ENCODE measurements at regions not wholly inside any gene's neighbourhood (a gene's known extent, or its start where the extent isn't known, plus 50 kb on each side); places are given as distances from the start of the nearest gene placed in this dataset.
A peak's percentile ranks its signal among the peaks of the same experiment; 100 is the strongest.

- no peaks in the 10 kb centered on the region for H3K27me3 ChIP-seq (replicated peaks in 2 of 5; ENCODE audit: control insufficient read depth in 4 of 5, insufficient read depth in 5 of 5, low read length in 4 of 5)
- H3K4me1 ChIP-seq (ENCODE audit: control extremely low read depth in 1 of 4, control insufficient read depth in 4 of 4, insufficient read depth in 4 of 4, low read length in 3 of 4) = peaks cover 19 to 48% (median 33%) of the 10 kb centered on the region in 4 experiments
- no peak overlapping the region for H3K27ac ChIP-seq (ENCODE audit: insufficient read depth in 1 of 2, low read depth in 1 of 2, low read length in 2 of 2, poor library complexity in 1 of 2, severe bottlenecking in 2 of 2)
- WGBS (ENCODE audit: insufficient coverage) = 86% methylated on average over 1 of the region's 7 CpGs
- CTCF ChIA-PET = interaction anchor here (1.2 kb wide), 1 partner anchor 905 kb away, joined by 3 read pairs; no protein-coding TSS in a partner anchor
- POLR2A ChIA-PET = no interaction called here
- peak overlapping the region in 1 of 7 experiments; percentile 1 for H3K4me3 ChIP-seq (ENCODE audit: control insufficient read depth in 1 of 7, extremely low read depth in 1 of 7, insufficient read depth in 4 of 7, low read depth in 2 of 7, low read length in 6 of 7)
- peaks cover 0 to 5% (median 0%) of the 10 kb centered on the region in 5 experiments for H3K9me3 ChIP-seq (ENCODE audit: control extremely low read depth in 1 of 5, control insufficient read depth in 4 of 5, insufficient read depth in 2 of 5, low read depth in 1 of 5, low read length in 4 of 5)
- DNase-seq = peak in 2 of 3 donors; percentile 30 to 36
- no peaks in the 10 kb centered on the region for H3K36me3 ChIP-seq (ENCODE audit: control insufficient read depth in 4 of 4, insufficient read depth in 4 of 4, low read length in 3 of 4)
Measured at GRCh38 chr5:17398866-17399835, 98.9 kb upstream of the TAF11L2 start.

DNA sequence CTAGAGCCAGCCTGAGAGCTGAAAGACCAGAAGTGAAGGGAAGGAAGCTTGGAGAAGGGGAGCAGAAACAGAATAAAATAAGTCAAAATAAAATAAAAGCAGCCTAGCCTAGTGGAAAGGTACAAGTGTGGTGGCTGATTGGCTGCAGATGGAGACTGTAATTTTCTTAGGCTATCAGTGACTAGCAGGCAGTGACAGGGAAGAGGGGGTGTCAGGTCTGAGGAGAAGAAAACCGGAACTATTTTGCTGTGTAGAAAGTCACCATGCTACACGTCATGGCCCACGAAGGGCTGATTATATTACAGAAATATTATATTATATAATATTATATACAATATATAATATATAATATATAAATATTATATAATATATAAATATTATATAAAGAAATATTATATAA lies 98.1 kb upstream of the TAF11L2 start:
- DNase-seq = peak; percentile 46 to 87 (median 80)
- peaks cover 0 to 5% (median 0%) of the 10 kb centered on the region in 5 experiments for H3K9me3 ChIP-seq (ENCODE audit: control extremely low read depth in 1 of 5, control insufficient read depth in 4 of 5, insufficient read depth in 2 of 5, low read depth in 1 of 5, low read length in 4 of 5)
- peak overlapping the region in 1 of 7 experiments; percentile 1 for H3K4me3 ChIP-seq (ENCODE audit: control insufficient read depth in 1 of 7, extremely low read depth in 1 of 7, insufficient read depth in 4 of 7, low read depth in 2 of 7, low read length in 6 of 7)
- H3K27ac ChIP-seq (ENCODE audit: insufficient read depth in 1 of 2, low read depth in 1 of 2, low read length in 2 of 2, poor library complexity in 1 of 2, severe bottlenecking in 2 of 2) = no peak overlapping the region
- WGBS (ENCODE audit: insufficient coverage) = no CpG with 5 or more reads among the region's 3 CpGs
- ChIA-PET CTCF (no interaction called here), POLR2A (no interaction called here)
- peaks cover 19 to 48% (median 33%) of the 10 kb centered on the region in 4 experiments for H3K4me1 ChIP-seq (ENCODE audit: control extremely low read depth in 1 of 4, control insufficient read depth in 4 of 4, insufficient read depth in 4 of 4, low read length in 3 of 4)
- no peaks in the 10 kb centered on the region for H3K36me3 ChIP-seq (ENCODE audit: control insufficient read depth in 4 of 4, insufficient read depth in 4 of 4, low read length in 3 of 4)
- no peaks in the 10 kb centered on the region for H3K27me3 ChIP-seq (replicated peaks in 2 of 5; ENCODE audit: control insufficient read depth in 4 of 5, insufficient read depth in 5 of 5, low read length in 4 of 5)

GRCh38 chr5:17400724-17401469 lies 97.1 kb upstream of the TAF11L2 start:
- CTCF ChIA-PET = no interaction called here
- WGBS (ENCODE audit: insufficient coverage) = 77% methylated on average over 4 of the region's 11 CpGs

DNA sequence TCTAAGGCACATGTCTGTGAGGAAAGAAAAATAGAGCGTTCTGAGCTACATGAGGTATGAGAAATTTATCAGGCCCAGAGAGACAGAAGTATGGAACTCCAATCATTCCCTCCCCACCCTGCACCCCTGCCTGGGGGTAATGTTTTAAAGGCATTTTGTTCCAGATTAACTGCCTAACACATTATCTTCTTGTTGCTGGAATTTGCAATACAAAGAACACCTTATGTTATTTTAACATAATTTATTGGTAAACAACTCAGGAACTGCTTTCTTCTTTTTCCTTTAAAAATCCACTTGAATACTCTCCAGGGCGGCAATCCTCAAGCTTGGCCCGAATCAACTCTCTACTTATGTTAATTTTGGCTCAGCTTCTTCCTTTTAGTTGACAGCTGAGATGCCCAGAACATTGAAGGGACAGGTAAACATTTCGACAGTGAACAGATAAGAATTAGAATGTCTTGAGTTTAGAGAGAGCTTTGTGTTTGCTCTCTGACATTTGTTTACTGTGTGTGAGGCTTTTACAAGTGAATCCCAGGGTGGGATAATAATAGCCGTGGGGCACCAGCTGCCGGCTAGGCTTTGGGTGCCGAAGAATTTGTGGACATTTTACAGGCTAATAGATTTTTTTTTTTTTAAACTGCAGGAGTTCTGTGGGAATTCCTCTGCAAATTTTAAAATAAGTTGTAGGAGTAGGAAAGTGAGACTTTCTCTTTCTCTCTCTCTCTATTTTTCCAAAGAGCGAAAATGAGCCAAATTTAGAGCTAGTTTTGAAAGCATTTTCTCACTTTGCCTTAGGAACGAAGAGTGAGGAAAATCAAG lies 96.4 kb upstream of the TAF11L2 start:
- peaks cover 19 to 48% (median 33%) of the 10 kb centered on the region in 4 experiments for H3K4me1 ChIP-seq (ENCODE audit: control extremely low read depth in 1 of 4, control insufficient read depth in 4 of 4, insufficient read depth in 4 of 4, low read length in 3 of 4)
- H3K4me3 ChIP-seq (ENCODE audit: control insufficient read depth in 1 of 7, extremely low read depth in 1 of 7, insufficient read depth in 4 of 7, low read depth in 2 of 7, low read length in 6 of 7) = no peak overlapping the region
- H3K9me3 ChIP-seq (ENCODE audit: control extremely low read depth in 1 of 5, control insufficient read depth in 4 of 5, insufficient read depth in 2 of 5, low read depth in 1 of 5, low read length in 4 of 5) = peaks cover 0 to 3% (median 0%) of the 10 kb centered on the region in 5 experiments
- CTCF ChIA-PET = interaction anchor here (1.0 to 1.1 kb wide), 2 partner anchors 11 to 17 kb away, joined by 3 read pairs; no protein-coding TSS in a partner anchor
- 92% methylated on average over 5 of the region's 9 CpGs for whole genome bisulfite sequencing (ENCODE audit: insufficient coverage)
- POLR2A ChIA-PET = no interaction called here
- DNase-seq = no peak
- H3K27me3 ChIP-seq (replicated peaks in 2 of 5; ENCODE audit: control insufficient read depth in 4 of 5, insufficient read depth in 5 of 5, low read length in 4 of 5) = no peaks in the 10 kb centered on the region
- H3K36me3 ChIP-seq (ENCODE audit: control insufficient read depth in 4 of 4, insufficient read depth in 4 of 4, low read length in 3 of 4) = no peaks in the 10 kb centered on the region
- no peak overlapping the region for H3K27ac ChIP-seq (ENCODE audit: insufficient read depth in 1 of 2, low read depth in 1 of 2, low read length in 2 of 2, poor library complexity in 1 of 2, severe bottlenecking in 2 of 2)

More at GRCh38 chr5:17400724-17401469, 97.1 kb upstream of the TAF11L2 start:
- Histone ChIP-seq H3K4me1 (ENCODE audit: control extremely low read depth in 1 of 4, control insufficient read depth in 4 of 4, insufficient read depth in 4 of 4, low read length in 3 of 4) (peaks cover 19 to 48% (median 33%) of the 10 kb centered on the region in 4 experiments), H3K27ac (ENCODE audit: insufficient read depth in 1 of 2, low read depth in 1 of 2, low read length in 2 of 2, poor library complexity in 1 of 2, severe bottlenecking in 2 of 2) (no peak overlapping the region), H3K27me3 (replicated peaks in 2 of 5; ENCODE audit: control insufficient read depth in 4 of 5, insufficient read depth in 5 of 5, low read length in 4 of 5) (no peaks in the 10 kb centered on the region), H3K9me3 (ENCODE audit: control extremely low read depth in 1 of 5, control insufficient read depth in 4 of 5, insufficient read depth in 2 of 5, low read depth in 1 of 5, low read length in 4 of 5) (peaks cover 0 to 5% (median 0%) of the 10 kb centered on the region in 5 experiments), H3K4me3 (ENCODE audit: control insufficient read depth in 1 of 7, extremely low read depth in 1 of 7, insufficient read depth in 4 of 7, low read depth in 2 of 7, low read length in 6 of 7) (peak overlapping the region in 1 of 7 experiments; percentile 36), H3K36me3 (ENCODE audit: control insufficient read depth in 4 of 4, insufficient read depth in 4 of 4, low read length in 3 of 4) (no peaks in the 10 kb centered on the region)
- peak; percentile 25 to 54 (median 43) for DNase-seq
- POLR2A ChIA-PET = no interaction called here

GRCh38 chr5:17402289-17403121 lies 95.5 kb upstream of the TAF11L2 start:
- Histone ChIP-seq H3K4me3 (ENCODE audit: control insufficient read depth in 1 of 7, extremely low read depth in 1 of 7, insufficient read depth in 4 of 7, low read depth in 2 of 7, low read length in 6 of 7) (no peak overlapping the region), H3K27me3 (replicated peaks in 2 of 5; ENCODE audit: control insufficient read depth in 4 of 5, insufficient read depth in 5 of 5, low read length in 4 of 5) (no peaks in the 10 kb centered on the region), H3K27ac (ENCODE audit: insufficient read depth in 1 of 2, low read depth in 1 of 2, low read length in 2 of 2, poor library complexity in 1 of 2, severe bottlenecking in 2 of 2) (no peak overlapping the region), H3K4me1 (ENCODE audit: control extremely low read depth in 1 of 4, control insufficient read depth in 4 of 4, insufficient read depth in 4 of 4, low read length in 3 of 4) (peaks cover 19 to 48% (median 33%) of the 10 kb centered on the region in 4 experiments), H3K36me3 (ENCODE audit: control insufficient read depth in 4 of 4, insufficient read depth in 4 of 4, low read length in 3 of 4) (no peaks in the 10 kb centered on the region), H3K9me3 (ENCODE audit: control extremely low read depth in 1 of 5, control insufficient read depth in 4 of 5, insufficient read depth in 2 of 5, low read depth in 1 of 5, low read length in 4 of 5) (no peaks in the 10 kb centered on the region)
- no peak for DNase-seq
- WGBS (ENCODE audit: insufficient coverage) = 91% methylated on average over 8 of the region's 10 CpGs
- CTCF ChIA-PET = interaction anchor here (1.0 to 1.1 kb wide), 2 partner anchors 10 to 18 kb away, joined by 3 read pairs; no protein-coding TSS in a partner anchor
- POLR2A ChIA-PET = no interaction called here
